MM.1S (cell line): ENCODE measurements at regions not wholly inside any gene's neighbourhood (a gene's known extent, or its start where the extent isn't known, plus 50 kb on each side); places are given as distances from the start of the nearest gene placed in this dataset.

Experiments used
- DNase-seq: peaks from one replicate; pipeline ENCODE4 v3.0.0-alpha.2; 2015
- H2AFZ ChIP-seq: fragments of 300-600 bp; sonication (generic); 2 replicates; pipeline ENCODE4 v1.6.0; 2016; ENCODE audit warnings: antibody characterized with exemption, low read length
- H3F3A ChIP-seq: fragments of 300-600 bp; sonication (generic); 2 replicates; pipeline ENCODE4 v1.6.1; 2016; ENCODE audit warnings: mild to moderate bottlenecking, antibody characterized with exemption, low read length, moderate library complexity, mixed read lengths; ENCODE audit not compliant: insufficient read depth
- H3K27ac ChIP-seq: fragments of 300-600 bp; sonication (generic); 2 replicates; pipeline ENCODE4 v1.5.1; 2016; ENCODE audit warnings: mild to moderate bottlenecking, low read length
- H3K27me3 ChIP-seq: fragments of 300-600 bp; sonication (generic); replicated peaks from 2 replicates; pipeline ENCODE4 v1.6.0; 2016; ENCODE audit warnings: low read length; ENCODE audit not compliant: insufficient read depth
- H3K36me3 ChIP-seq: fragments of 300-600 bp; sonication (generic); replicated peaks from 2 replicates; pipeline ENCODE4 v1.6.1; 2016; ENCODE audit warnings: mild to moderate bottlenecking, low read length, mixed read lengths; ENCODE audit not compliant: insufficient read depth
- H3K4me1 ChIP-seq: fragments of 300-600 bp; sonication (generic); 2 replicates; pipeline ENCODE4 v1.6.1; 2016; ENCODE audit warnings: low read length, mixed read lengths
- H3K4me2 ChIP-seq: fragments of 300-600 bp; sonication (generic); 2 replicates; pipeline ENCODE4 v1.6.0; 2016; ENCODE audit warnings: low read depth, low read length
- H3K4me3 ChIP-seq: fragments of 300-600 bp; sonication (generic); 2 replicates; pipeline ENCODE4 v1.5.1; 2016; ENCODE audit warnings: low read length, mixed read lengths
- H3K79me2 ChIP-seq: fragments of 300-600 bp; sonication (generic); 2 replicates; pipeline ENCODE4 v1.6.1; 2016; ENCODE audit warnings: mixed run types, low read length, mixed read lengths
- H3K9ac ChIP-seq: fragments of 300-600 bp; sonication (generic); 2 replicates; pipeline ENCODE4 v1.6.1; 2016; ENCODE audit warnings: low read length, mixed read lengths
- H3K9me2 ChIP-seq: fragments of 300-600 bp; sonication (generic); replicated peaks from 2 replicates; pipeline ENCODE4 v1.6.1; 2016; ENCODE audit warnings: mild to moderate bottlenecking, low read length, mixed read lengths; ENCODE audit not compliant: insufficient read depth
- H3K9me3 ChIP-seq: fragments of 300-600 bp; sonication (generic); replicated peaks from 2 replicates; pipeline ENCODE4 v1.6.1; 2016; ENCODE audit warnings: mild to moderate bottlenecking, low read length, mixed read lengths; ENCODE audit not compliant: insufficient read depth
- H4K20me1 ChIP-seq: fragments of 300-600 bp; sonication (generic); 2 replicates; pipeline ENCODE4 v1.6.1; 2016; ENCODE audit warnings: mild to moderate bottlenecking, low read length, moderate library complexity, mixed read lengths; ENCODE audit not compliant: insufficient read depth
- CTCF ChIP-seq: fragments of 300-600 bp; sonication (generic); IDR thresholded peaks from 2 replicates; pipeline ENCODE4 v1.5.1; 2016; ENCODE audit warnings: antibody characterized with exemption, low read length, mixed read lengths
- EZH2 ChIP-seq: fragments of 300-600 bp; sonication (generic); optimal IDR thresholded peaks from 2 replicates; pipeline ENCODE3; 2017; ENCODE audit warnings: low read depth, mild to moderate bottlenecking, antibody characterized with exemption, low read length, mixed read lengths
- EZH2phosphoT487 ChIP-seq: fragments of 300-600 bp; sonication (generic); IDR thresholded peaks from 2 replicates; pipeline ENCODE4 v1.6.1; 2018; ENCODE audit warnings: antibody characterized with exemption, low read length

- Histone ChIP-seq H3K9me2 (no peaks in the 10 kb centered on the region), H3F3A (no peaks in the 10 kb centered on the region), H3K27me3 (no peaks in the 10 kb centered on the region), H3K79me2 (no peaks in the 10 kb centered on the region), H3K4me1 (no peaks in the 10 kb centered on the region), H2AFZ (no peak overlapping the region), H4K20me1 (no peaks in the 10 kb centered on the region), H3K36me3 (no peaks in the 10 kb centered on the region), H3K27ac (no peak overlapping the region), H3K4me3 (no peak overlapping the region), H3K4me2 (no peak overlapping the region), H3K9ac (no peak overlapping the region), H3K9me3 (no peaks in the 10 kb centered on the region)
- no peak for TF ChIP-seq EZH2
- TF ChIP-seq EZH2phosphoT487 = no peak
- TF ChIP-seq CTCF = no peak
- no peak for DNase-seq
Measured at GRCh38 chr7:23913016-23913415, 203.0 kb downstream of the STK31 start.

- TF ChIP-seq EZH2phosphoT487 (no peak), CTCF (no peak), EZH2 (no peak)
- no peak for DNase-seq
- Histone ChIP-seq H3K9me2 (no peaks in the 10 kb centered on the region), H3K4me2 (no peak overlapping the region), H3F3A (no peaks in the 10 kb centered on the region), H3K9me3 (no peaks in the 10 kb centered on the region), H3K9ac (no peak overlapping the region), H3K4me1 (no peaks in the 10 kb centered on the region), H3K36me3 (no peaks in the 10 kb centered on the region), H3K27ac (no peak overlapping the region), H4K20me1 (no peaks in the 10 kb centered on the region), H3K27me3 (no peaks in the 10 kb centered on the region), H2AFZ (no peak overlapping the region), H3K79me2 (no peaks in the 10 kb centered on the region), H3K4me3 (no peak overlapping the region)
Measured at GRCh38 chr7:23915236-23915635, 205.2 kb downstream of the STK31 start.

GRCh38 chr7:23918286-23918685 lies 208.3 kb downstream of the STK31 start:
- TF ChIP-seq EZH2 (no peak), EZH2phosphoT487 (no peak), CTCF (no peak)
- Histone ChIP-seq H3K36me3 (no peaks in the 10 kb centered on the region), H3K9ac (no peak overlapping the region), H3K4me3 (no peak overlapping the region), H3K79me2 (no peaks in the 10 kb centered on the region), H3K4me1 (no peaks in the 10 kb centered on the region), H3K4me2 (no peak overlapping the region), H3K27ac (no peak overlapping the region), H3K9me3 (no peaks in the 10 kb centered on the region), H3K27me3 (no peaks in the 10 kb centered on the region), H4K20me1 (no peaks in the 10 kb centered on the region), H2AFZ (no peak overlapping the region), H3K9me2 (no peaks in the 10 kb centered on the region), H3F3A (no peaks in the 10 kb centered on the region)
- DNase-seq = no peak
